Kidney epithelial cell (primary cell): ENCODE measurements at regions not wholly inside any gene's neighbourhood (a gene's known extent, or its start where the extent isn't known, plus 50 kb on each side); places are given as distances from the start of the nearest gene placed in this dataset.

Source experiments
- DNase-seq: peaks from one replicate; pipeline ENCODE4 v3.0.0-alpha.2; 2010; ENCODE audit warnings: low read depth
- H3K27me3 ChIP-seq: 2 replicates; pipeline ENCODE4 v1.6.0; 2011; ENCODE audit warnings: low read length; ENCODE audit not compliant: control insufficient read depth, insufficient read depth
- H3K36me3 ChIP-seq: 2 replicates; pipeline ENCODE4 v1.5.1; 2011; ENCODE audit warnings: low read length; ENCODE audit not compliant: control insufficient read depth, insufficient read depth
- H3K4me3 ChIP-seq: 2 replicates; pipeline ENCODE4 v1.5.1; 2011; ENCODE audit warnings: low read depth, mild to moderate bottlenecking, control low read depth, low read length
- CTCF ChIP-seq: IDR thresholded peaks from 2 replicates; pipeline ENCODE4 v1.5.1; 2011; ENCODE audit warnings: mild to moderate bottlenecking, moderate library complexity, low read length, control low read depth, inconsistent platforms; ENCODE audit not compliant: insufficient read depth, poor library complexity, severe bottlenecking

- no peaks in the 10 kb centered on the region for H3K36me3 ChIP-seq
- H3K4me3 ChIP-seq, result no peak overlapping the region
- peak; percentile 16 for DNase-seq
- TF ChIP-seq CTCF, result no peak
- no peaks in the 10 kb centered on the region for H3K27me3 ChIP-seq
These were observed 220.1 kb upstream of the CTAGE1 start for GRCh38 chr18:22637787-22638186.

- no peak for TF ChIP-seq CTCF
- no peaks in the 10 kb centered on the region for H3K36me3 ChIP-seq
- peak; percentile 7 for DNase-seq
- no peak overlapping the region for H3K4me3 ChIP-seq
- no peaks in the 10 kb centered on the region for H3K27me3 ChIP-seq
These were observed 221.3 kb upstream of the CTAGE1 start for GRCh38 chr18:22639026-22639463.

GRCh38 chr18:22639561-22639960, 221.8 kb upstream of the CTAGE1 start:
- Histone ChIP-seq H3K4me3 (no peak overlapping the region), H3K27me3 (no peaks in the 10 kb centered on the region), H3K36me3 (no peaks in the 10 kb centered on the region)
- DNase-seq, result no peak
- no peak for TF ChIP-seq CTCF

GRCh38 chr18:22640281-22640842, 222.6 kb upstream of the CTAGE1 start:
- Histone ChIP-seq H3K36me3 (no peaks in the 10 kb centered on the region), H3K27me3 (no peaks in the 10 kb centered on the region), H3K4me3 (no peak overlapping the region)
- DNase-seq, result no peak
- no peak for TF ChIP-seq CTCF

- H3K27me3 ChIP-seq, result no peaks in the 10 kb centered on the region
- no peak for DNase-seq
- no peaks in the 10 kb centered on the region for H3K36me3 ChIP-seq
- no peak for TF ChIP-seq CTCF
- no peak overlapping the region for H3K4me3 ChIP-seq
These were observed 224.2 kb upstream of the CTAGE1 start for GRCh38 chr18:22641958-22642357.

GRCh38 chr18:22643731-22644130, 226.0 kb upstream of the CTAGE1 start:
- no peak for TF ChIP-seq CTCF
- Histone ChIP-seq H3K36me3 (no peaks in the 10 kb centered on the region), H3K4me3 (no peak overlapping the region), H3K27me3 (no peaks in the 10 kb centered on the region)
- DNase-seq, result no peak
